Spinal cord (tissue), 9 donors: ENCODE measurements at regions not wholly inside any gene's neighbourhood (a gene's known extent, or its start where the extent isn't known, plus 50 kb on each side); places are given as distances from the start of the nearest gene placed in this dataset.

Experiments used
- DNase-seq, 6 donors: peaks; one replicate each; pipeline versions ENCODE4 v3.0.0 to v3.0.0-alpha.2; 2013 to 2015; ENCODE audit warnings: low spot score in 6 of 6, low read depth in 4 of 6
- H3K27ac ChIP-seq: one replicate; pipeline ENCODE4 v1.5.1; 2013; ENCODE audit warnings: low read depth, low read length, control low read depth
- H3K27me3 ChIP-seq: one replicate; pipeline ENCODE4 v1.6.1; 2013; ENCODE audit warnings: low read length; ENCODE audit not compliant: control insufficient read depth, insufficient read depth
- H3K36me3 ChIP-seq: one replicate; pipeline ENCODE4 v1.6.1; 2013; ENCODE audit warnings: low read length; ENCODE audit not compliant: control insufficient read depth, insufficient read depth
- H3K4me1 ChIP-seq: one replicate; pipeline ENCODE4 v1.6.1; 2013; ENCODE audit warnings: low read length; ENCODE audit not compliant: control insufficient read depth, insufficient read depth
- H3K4me3 ChIP-seq: one replicate; pipeline ENCODE4 v1.5.1; 2013; ENCODE audit warnings: low read depth, low read length, control low read depth
- H3K9me3 ChIP-seq: one replicate; pipeline ENCODE4 v1.6.1; 2013; ENCODE audit warnings: low read length; ENCODE audit not compliant: control insufficient read depth, insufficient read depth
- WGBS: methylation state at CpG from one replicate; pipeline ENCODE4 v1.1.5; 2013; ENCODE audit warnings: missing lambda C conversion rate; ENCODE audit not compliant: insufficient coverage; 5-methylcytosine and 5-hydroxymethylcytosine counted together
- donor health status: healthy.

DNA sequence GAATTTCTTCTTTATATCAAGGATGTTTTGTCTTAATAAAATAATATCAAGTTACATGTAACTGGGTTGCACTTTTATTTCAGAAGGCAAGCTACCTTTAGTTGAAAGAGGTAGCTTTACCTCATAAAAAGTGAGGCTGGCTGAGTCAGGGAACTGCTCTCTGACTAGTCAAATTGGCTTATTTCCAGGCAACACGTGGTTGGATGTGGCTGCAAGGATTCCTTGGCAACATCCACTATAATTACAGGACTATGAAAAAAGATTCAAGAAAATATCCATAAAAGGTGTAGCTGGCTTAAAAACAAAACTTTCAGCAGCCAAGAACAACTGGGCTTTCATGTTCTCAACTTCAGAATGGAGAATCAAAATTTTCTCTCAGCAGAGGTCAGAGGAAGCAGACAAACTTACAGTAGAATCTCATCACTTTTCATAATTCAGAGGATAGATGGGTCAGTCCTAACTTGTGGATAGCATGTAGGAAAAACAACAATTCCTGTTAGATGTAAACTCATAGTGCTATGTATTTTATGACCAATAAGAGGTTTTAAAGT lies 779.1 kb downstream of the MECOM start:
- no peaks in the 10 kb centered on the region for H3K36me3 ChIP-seq
- WGBS: no CpG with 5 or more reads among the region's 1 CpG
- peak; percentile 15 to 71 (median 38) for DNase-seq

DNA sequence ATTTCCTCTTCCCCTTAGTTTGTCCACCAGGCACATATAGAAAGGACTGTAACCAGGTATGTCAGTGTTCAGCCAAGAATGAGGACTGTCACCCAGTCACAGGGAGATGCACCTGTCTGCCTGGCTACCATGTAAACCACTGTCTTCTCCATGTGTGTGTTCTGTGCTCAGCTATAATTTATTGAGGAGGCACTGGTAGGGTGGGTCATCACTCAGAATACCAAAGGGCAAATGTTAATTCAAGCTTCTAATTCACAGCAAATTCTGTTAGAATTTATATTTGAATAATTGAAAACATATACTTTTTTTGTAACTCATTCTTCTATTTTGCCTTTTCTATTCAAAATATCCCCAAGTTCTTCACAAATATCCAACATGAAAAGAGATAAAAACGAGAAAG lies 780.4 kb downstream of the MECOM start:
- Histone ChIP-seq H3K36me3 (no peaks in the 10 kb centered on the region), H3K4me3 (no peak overlapping the region), H3K27me3 (no peaks in the 10 kb centered on the region), H3K4me1 (no peaks in the 10 kb centered on the region), H3K27ac (no peak overlapping the region), H3K9me3 (no peaks in the 10 kb centered on the region)
- WGBS: no CpG with 5 or more reads among the region's 1 CpG
- DNase-seq: no peak

More for the DNA sequence above, 779.1 kb downstream of the MECOM start:
- Histone ChIP-seq H3K27ac (no peak overlapping the region), H3K4me3 (no peak overlapping the region), H3K9me3 (no peaks in the 10 kb centered on the region), H3K27me3 (no peaks in the 10 kb centered on the region), H3K4me1 (no peaks in the 10 kb centered on the region)

DNA sequence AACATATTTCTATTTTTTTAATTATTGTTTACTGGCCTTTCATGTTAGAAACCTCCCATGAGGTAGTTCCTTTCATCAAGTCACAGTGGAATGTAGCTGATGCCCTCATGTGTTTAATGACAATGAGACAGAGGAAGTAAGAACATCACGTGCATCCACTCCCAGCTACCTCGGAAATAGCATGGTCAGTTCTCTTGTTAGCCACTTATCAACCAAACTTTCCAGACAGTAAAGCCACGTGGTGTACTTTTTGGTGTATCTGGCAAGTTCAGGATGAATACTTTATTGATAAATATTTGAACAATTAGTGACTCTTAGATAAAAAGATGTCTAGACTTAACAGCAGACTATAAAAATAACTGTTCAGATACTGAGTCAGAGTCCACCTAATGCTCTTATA lies 781.7 kb downstream of the MECOM start:
- no peak for DNase-seq
- Histone ChIP-seq H3K27ac (no peak overlapping the region), H3K9me3 (no peaks in the 10 kb centered on the region), H3K4me3 (no peak overlapping the region), H3K4me1 (no peaks in the 10 kb centered on the region), H3K36me3 (no peaks in the 10 kb centered on the region), H3K27me3 (no peaks in the 10 kb centered on the region)
- no CpG with 5 or more reads among the region's 3 CpGs for whole genome bisulfite sequencing

DNA sequence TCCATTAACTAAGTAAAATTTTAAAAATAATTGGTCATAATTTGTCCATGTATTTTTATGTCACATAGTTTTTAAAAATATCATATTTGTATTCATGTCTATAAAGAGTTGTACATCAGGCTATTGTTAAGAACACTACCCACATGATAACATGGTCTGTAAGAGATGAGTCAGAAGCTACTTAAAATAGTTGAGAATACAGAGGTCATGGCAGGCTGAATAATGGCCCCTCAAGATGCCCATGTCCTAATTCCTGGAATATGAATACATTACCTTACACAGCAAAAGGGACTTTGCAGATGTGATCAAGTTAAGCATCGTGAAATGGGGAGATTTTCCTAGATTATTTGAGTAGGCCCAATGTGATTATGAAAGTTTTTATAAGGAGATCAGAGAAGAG lies 782.9 kb upstream of the GOLIM4 start:
- H3K4me1 ChIP-seq: no peaks in the 10 kb centered on the region
- H3K27ac ChIP-seq: no peak overlapping the region
- 100% methylated on average over 1 of the region's 1 CpG for WGBS
- H3K4me3 ChIP-seq: no peak overlapping the region
- no peaks in the 10 kb centered on the region for H3K9me3 ChIP-seq
- no peak for DNase-seq
- no peaks in the 10 kb centered on the region for H3K36me3 ChIP-seq
- H3K27me3 ChIP-seq: no peaks in the 10 kb centered on the region

DNA sequence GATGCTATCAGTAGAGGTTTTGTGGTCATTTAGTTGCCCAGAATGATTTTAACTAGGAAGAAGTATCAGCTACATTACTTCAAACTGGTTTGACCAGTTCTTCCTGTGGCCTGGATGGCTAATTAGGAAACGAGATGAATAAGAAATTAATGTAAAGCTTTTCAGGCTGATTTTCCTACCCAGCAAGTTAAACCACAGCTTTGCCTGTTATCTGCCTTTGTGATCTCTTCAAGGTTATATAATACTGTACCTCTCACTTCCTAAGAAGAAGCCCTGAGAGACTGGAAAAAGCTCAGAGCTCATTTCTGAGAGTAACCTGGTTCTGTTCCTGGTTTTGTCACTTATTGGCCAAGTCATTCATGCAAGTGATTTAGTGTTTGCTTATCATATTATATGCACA lies 782.2 kb upstream of the GOLIM4 start:
- H3K4me3 ChIP-seq: no peak overlapping the region
- H3K4me1 ChIP-seq: no peaks in the 10 kb centered on the region
- no peaks in the 10 kb centered on the region for H3K27me3 ChIP-seq
- no peak overlapping the region for H3K27ac ChIP-seq
- no peaks in the 10 kb centered on the region for H3K36me3 ChIP-seq
- no peak for DNase-seq
- H3K9me3 ChIP-seq: no peaks in the 10 kb centered on the region
- WGBS: no CpG with 5 or more reads among the region's 1 CpG

DNA sequence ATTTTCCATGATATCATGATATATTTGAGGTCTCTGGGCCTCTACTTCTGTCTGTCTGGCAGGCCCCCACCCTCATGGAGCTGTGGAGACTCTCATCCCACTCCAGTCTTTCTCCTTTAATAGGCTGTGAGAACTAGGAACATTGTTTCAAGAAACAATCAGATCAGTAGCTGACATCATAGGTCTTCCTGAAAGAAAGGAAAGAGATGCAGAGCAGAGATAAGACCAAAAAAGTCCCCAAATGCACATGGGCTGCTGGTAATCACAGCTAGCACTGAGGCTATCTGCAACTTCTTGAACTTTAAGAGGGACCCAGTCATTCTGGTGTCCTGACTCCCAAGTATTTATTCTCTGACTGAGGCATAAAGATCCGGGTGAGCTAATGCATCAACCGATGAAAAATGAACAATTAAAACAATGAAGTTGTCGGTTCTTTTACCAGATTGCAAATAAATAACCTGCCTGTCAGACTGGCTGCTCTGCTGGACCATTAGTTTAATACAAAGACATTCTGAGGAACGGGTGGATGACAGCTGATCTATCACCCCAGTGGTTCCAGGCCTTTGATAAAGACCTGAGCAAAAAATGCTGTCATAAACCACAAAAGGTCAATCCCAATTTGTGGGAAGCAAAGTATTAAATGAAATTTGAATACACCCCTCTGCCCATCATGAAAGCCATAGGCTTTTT lies 780.8 kb upstream of the GOLIM4 start:
- Histone ChIP-seq H3K9me3 (no peaks in the 10 kb centered on the region), H3K4me1 (no peaks in the 10 kb centered on the region), H3K4me3 (no peak overlapping the region), H3K36me3 (no peaks in the 10 kb centered on the region), H3K27ac (no peak overlapping the region), H3K27me3 (no peaks in the 10 kb centered on the region)
- WGBS: 28% methylated on average over 4 of the region's 4 CpGs
- DNase-seq: peak in 1 of 6 donors; percentile 54

- no peaks in the 10 kb centered on the region for H3K36me3 ChIP-seq
- DNase-seq: no peak
- no CpG with 5 or more reads among the region's 3 CpGs for WGBS
- H3K27ac ChIP-seq: no peak overlapping the region
- no peaks in the 10 kb centered on the region for H3K4me1 ChIP-seq
- H3K9me3 ChIP-seq: no peaks in the 10 kb centered on the region
- no peaks in the 10 kb centered on the region for H3K27me3 ChIP-seq
- H3K4me3 ChIP-seq: no peak overlapping the region
These were observed 777.1 kb upstream of the GOLIM4 start for GRCh38 chr3:168872826-168873225.

- H3K27ac ChIP-seq: no peak overlapping the region
- DNase-seq: no peak
- WGBS: no CpG with 5 or more reads among the region's 2 CpGs
These were observed 775.2 kb upstream of the GOLIM4 start for GRCh38 chr3:168870892-168871291.

DNA sequence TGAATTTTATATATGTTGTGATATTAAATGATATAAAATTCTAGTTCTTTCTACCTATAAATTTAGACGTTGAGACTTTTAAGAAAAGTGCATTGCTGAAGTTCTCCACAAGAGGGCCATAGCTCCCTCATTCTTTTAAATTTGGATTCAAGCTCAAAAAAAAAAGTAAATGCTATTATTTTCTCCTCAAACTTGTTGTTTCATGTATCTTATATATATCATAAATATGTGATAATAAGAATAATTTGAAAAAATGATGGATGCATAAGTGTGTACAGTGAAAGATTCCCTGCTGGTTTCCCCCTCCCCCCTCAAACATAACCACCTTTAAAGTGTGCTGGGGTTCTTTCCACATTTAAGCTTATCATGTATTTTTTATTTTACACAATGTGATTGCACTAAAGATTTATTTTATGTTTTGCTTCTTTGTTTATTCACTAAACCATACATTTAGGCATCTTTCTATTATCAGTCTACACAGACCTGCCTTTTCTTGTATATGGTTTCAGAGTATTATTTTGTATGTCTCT lies 769.4 kb upstream of the GOLIM4 start:
- WGBS: no CpG with 5 or more reads among the region's 1 CpG
- H3K27ac ChIP-seq: no peak overlapping the region
- peak in 4 of 6 donors; percentile 22 to 81 (median 42) for DNase-seq
- H3K4me3 ChIP-seq: no peak overlapping the region
- no peaks in the 10 kb centered on the region for H3K27me3 ChIP-seq
- no peaks in the 10 kb centered on the region for H3K4me1 ChIP-seq
- H3K9me3 ChIP-seq: no peaks in the 10 kb centered on the region
- H3K36me3 ChIP-seq: no peaks in the 10 kb centered on the region

More at GRCh38 chr3:168870892-168871291, 775.2 kb upstream of the GOLIM4 start:
- no peak overlapping the region for H3K4me3 ChIP-seq
- no peaks in the 10 kb centered on the region for H3K9me3 ChIP-seq
- H3K27me3 ChIP-seq: no peaks in the 10 kb centered on the region
- H3K36me3 ChIP-seq: no peaks in the 10 kb centered on the region
- H3K4me1 ChIP-seq: no peaks in the 10 kb centered on the region
